CD4-positive, alpha-beta T cell treated with Interferon gamma for 1 hour (primary cell): ENCODE measurements at regions not wholly inside any gene's neighbourhood (a gene's known extent, or its start where the extent isn't known, plus 50 kb on each side); places are given as distances from the start of the nearest gene placed in this dataset.

Experiments used
- DNase-seq: peaks from one replicate; pipeline ENCODE4 v3.0.0-alpha.2; 2020

DNA sequence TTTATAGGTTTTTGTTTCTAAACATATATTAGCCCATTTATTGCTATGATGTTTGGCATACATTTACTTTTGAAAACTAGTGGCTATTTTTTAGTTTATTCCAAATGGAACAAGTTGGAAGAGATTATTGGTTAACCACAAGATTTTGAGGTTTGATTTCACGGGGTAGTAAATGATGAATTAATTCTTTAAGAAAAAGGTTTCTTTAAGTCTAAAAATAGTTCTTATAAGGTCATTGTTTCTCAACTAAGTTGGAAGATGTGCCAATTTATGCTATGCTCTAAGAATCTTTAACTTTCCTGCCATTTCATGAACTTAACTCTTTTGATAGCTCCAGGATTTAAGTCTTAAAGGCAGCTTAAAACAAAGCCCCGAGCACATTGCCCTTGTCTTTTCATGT, 183.8 kb downstream of the LMO4 start:
- no peak for DNase-seq

DNA sequence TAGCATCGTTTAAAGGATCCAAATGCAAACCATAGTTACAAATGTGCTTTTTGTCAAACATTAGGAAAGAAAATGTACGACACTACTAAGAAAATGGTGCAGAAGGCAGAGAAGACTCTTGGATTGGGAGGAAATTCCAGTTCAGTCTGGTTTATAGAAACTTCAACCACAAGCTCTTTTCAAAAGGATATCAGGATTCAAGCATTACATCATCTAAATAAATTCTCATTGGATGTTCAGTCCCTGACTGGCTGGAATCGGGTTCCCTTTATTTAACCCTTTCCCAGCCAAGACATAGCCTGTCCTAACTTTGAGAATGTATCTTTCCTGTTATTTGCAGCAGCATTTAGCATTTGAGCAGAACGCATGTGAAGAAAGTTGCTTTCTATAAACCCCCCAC, 184.6 kb downstream of the LMO4 start:
- DNase-seq: no peak

DNA sequence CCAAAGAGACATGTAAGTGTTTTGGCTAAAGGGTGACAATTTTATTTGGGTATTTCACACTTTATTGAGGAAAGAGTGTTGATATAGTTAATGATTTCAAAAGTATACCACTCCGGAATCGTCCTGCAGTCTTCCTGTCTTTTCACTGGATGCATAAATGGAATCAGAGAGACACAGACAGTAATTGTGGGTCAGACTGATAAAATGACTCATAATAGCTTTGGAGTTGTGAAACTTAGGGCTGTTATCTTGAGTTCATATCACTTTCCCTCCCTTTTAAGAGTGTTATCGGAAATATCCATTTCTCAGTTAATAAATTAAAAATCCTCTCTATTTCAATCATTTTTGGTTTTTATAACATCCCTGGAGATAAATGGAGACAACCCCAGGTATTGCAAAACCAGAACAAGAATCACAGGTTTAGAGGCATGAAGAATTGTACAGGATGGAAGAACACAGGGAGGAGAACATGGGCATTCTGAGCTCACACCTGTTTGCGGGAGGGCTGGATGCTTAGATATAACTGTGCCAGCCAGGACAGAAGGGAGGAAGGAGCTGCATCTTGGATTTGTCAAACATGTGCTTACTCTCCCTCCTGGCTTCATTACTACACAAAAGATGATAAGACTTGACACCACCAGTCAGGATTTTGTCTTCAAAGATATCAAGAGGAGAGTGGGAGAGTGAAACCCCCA, 185.4 kb downstream of the LMO4 start:
- DNase-seq: no peak

DNA sequence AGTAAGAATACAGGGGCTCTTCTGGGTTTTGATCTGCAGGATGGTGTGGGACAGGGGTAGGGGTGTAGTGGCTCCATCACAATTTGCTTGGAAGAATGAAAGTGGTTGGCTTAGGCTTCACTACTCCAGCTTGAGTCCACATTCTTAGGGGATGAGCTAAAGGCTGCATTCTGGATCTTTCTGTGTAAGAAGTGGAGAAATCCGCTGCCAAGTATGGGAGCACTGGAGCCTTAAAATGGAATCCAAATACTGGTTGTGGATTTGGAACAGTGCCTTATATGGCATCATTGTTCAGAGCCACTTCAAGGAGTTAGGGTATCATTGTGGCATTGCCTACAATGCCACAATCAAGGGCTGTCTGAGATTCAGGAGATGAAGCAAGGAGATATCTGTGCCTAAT, 187.1 kb downstream of the LMO4 start:
- no peak for DNase-seq

DNA sequence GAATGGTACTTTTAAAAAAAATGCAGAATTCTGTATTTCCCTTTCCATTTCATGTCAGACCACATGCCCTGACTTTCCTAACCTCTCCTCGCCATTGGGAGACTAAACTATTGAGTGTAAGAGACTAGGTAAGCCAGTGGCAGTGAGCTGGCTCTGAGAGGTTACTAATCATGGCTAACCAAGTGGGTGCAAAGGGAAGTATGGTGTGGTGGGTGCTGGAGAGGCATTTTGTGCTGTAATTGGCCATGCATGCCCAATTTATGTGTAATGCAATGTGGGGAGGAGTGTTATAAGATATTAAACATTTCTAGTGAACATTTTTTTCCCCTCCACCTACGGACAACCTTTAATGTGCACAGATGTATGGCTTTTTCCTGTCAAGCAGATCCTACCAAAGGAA, 190.1 kb downstream of the LMO4 start:
- DNase-seq: no peak

DNA sequence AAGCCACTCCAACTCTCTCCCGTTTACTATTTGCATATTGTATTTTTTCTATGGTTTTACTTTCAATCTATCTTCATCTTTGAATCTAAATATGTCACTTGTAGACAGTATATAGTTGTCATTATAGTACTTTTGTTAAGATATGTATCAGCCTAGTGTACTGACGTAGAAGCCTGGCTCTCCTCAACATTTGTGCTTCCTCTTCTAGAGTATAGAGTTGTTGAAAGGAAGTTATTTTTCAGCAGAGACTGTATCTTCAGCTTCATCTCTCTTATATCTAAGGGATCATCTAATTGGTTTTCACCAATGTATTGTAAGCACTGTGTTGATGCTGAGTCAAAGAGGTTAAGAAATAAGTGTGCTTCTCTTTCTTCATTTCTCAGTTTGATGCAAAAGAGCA, 192.8 kb downstream of the LMO4 start:
- no peak for DNase-seq

DNA sequence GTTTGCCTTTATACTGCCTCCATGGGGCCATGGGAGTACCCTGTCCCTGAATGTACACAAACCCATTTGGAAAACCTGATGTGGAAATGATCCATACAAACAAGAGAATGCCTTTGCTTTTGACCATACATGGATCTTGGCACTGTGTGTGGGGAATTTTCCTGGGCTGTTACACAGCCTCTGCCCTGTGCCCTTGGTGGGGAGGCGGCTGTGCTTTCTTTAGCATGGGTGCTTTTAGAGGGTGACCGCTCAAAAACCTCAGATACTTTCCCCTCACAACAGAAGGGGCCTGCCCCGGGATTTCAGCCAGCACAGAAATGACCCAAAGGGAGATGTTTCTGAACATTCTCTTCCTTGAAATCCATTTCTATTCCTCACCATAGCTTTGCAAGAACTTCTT, 194.8 kb downstream of the LMO4 start:
- DNase-seq: no peak

DNA sequence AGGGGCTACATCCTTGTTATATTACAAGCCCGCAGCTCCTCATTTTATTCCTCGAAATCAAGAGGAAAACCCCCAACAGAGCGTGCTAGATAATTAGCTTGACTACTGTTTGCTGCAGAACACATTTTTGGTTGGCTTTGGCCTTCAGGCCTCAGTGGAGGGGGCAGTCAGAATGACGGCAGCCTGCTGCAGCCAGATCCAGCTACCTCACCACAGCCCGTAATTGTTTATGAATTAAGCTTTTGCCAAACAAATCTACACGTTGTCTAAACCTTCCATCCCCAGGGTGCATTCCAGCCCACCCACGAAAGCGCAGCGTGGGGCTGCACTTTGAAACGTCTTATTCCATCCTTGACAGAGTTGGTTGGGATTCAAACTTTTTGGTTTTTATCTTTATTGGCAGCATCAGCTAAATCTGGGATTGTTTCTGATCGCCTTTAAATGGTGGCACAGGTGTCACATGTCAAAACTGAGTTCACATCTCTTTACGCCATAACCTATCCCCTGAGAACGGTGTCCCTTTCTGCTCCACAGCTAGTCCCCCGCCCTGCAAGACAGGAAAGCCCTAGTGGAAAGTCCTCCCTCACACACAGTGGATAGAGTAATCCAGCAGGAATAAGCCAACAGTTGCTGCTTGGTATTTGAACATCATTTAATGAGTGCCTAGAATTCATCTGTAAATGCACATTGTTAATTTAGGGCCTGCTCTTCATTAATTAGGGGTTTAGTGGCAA, 195.5 kb downstream of the LMO4 start:
- DNase-seq: no peak

DNA sequence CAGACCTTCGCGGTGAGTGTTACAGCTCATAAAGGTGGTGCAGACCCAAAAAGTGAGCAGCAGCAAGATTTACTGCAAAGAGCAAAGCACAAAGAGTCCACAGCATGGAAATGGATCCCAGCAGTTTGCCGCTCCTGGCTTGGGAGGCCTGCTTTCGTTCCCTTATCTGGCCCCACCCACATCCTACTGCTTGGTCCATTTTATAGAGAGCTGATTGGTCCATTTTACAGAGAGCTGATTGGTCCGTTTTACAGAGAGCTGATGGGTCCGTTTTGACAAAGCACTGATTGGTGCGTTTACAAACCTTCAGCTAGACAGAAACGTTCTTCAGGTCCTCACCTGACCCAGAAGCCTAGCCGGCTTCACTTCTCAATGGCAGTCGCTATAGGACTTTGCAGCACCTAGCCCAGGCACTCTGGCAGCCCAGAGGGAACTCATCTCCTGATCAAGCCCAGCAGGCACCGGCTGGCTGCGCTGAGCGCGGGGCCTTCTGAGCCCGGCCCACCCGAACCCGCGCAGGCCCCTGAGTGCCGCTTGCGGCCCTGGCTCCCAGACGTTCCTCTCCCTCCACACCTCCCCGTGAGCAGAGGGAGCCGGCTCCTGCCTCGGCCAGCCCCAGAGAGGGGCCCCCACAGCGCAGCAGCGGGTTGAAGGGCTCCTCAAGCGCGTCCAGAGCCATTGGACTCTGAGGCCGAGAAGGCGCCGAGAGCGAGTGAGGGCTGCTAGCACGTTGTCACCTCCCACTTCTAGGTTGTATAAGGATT, 200.3 kb downstream of the LMO4 start:
- DNase-seq: no peak

DNA sequence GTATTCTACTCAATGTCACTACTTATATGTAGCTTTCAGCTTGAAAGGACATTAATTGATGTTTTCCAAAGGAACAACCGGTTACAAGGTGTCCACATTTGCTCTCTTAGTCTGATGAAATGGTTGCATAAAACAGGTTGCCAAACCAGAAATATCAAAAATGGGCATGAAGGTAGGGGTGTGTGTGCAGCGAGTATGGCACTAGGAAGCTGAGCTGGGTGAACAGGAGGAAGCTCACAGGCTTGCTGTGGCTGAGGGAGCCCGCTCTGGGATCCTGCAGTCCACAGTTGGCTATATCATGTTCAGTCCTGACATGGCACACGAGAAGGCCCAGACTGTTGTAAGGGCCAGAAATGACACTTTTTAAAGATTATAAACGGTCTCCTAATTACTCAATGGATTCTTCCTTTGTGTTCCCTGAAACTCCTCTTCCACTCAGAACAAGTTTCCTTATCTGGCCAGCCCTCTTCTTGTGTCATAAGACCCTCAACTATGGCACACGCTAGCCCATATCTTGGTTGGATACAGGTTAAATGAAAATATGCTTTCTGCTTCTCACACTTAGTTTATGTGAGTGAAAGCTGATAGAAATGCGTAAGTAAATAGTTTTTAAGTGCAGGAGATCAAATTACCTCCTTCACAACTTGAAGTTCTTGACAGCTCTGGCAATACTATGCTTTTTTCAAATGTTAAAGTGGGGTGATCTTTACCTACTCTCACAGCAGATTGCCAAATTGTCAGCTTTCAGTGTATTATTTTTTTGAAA, 201.5 kb downstream of the LMO4 start:
- DNase-seq: no peak

DNA sequence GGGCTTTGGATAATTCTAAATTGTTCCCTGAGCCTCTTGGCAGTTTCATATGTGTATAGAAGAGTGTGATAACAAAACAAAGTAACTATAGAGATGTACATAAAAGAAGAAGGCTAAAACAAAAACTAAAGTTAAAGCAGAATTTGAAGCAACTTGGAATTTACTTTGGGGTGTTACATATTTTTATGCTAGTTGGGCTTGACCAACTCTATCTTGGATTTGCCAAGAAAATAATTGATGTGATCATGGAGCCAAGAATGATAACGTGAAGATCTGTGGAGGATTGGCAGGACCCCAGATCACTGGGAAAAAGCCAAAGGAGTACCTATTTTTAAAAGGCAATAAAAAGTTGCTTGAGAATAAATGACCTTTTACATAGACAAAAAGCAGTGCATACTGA, 206.9 kb downstream of the LMO4 start:
- no peak for DNase-seq

DNA sequence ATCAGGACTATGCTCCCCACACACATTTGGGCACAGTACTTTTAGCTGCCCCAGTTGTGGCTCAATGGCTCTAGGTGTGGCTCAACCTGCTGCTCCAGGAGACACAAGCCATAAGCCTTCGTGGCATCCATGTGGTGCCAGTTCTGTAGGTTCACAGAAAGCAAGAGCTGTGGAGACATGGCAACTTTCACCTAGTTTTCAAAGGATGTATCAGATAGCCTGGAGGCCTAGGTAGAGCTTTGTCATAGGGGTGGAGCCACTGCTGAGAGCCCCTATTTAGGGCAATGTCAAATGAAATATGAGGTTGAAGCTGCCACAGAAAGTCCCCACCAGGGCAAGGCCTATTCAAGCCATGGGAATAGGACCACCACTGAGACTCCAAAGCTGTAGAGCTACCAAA, 210.5 kb downstream of the LMO4 start:
- no peak for DNase-seq

DNA sequence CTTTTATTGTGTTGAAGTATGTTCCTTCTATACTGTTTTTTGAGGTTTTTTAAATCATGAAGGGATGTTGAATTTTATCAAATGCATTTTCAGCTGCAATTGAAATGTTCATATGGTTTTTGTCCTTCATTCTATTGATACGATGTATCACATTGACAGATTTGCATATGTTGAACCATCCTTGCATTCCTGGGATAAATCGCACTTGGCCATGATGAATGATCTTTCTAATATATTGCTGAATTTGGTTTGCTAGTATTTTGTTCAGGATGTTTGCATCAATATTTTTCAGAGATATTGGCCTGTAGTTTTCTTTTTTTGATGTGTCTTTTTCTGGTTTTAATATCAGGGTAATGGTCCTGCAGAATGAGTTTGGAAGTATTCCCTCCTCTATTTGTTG, 214.0 kb downstream of the LMO4 start:
- DNase-seq: no peak

DNA sequence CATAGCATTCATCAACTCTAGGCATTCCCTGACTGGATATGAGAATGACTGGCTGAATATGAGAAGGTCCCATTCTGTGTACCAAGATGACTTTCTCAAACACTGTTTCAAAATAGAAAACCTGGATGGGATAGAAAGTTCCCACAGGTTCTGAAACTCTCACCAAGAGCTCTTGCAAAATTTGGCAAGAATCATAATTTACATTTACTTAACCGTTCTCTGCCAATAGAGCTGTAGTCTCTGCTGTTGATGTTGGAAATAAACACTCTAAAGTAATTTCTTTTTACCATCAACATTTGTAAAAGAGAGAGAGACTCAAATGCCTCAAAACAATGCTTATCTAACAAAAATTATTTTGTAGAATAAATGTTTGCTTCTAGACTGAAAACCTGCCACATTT, 221.1 kb downstream of the LMO4 start:
- no peak for DNase-seq

DNA sequence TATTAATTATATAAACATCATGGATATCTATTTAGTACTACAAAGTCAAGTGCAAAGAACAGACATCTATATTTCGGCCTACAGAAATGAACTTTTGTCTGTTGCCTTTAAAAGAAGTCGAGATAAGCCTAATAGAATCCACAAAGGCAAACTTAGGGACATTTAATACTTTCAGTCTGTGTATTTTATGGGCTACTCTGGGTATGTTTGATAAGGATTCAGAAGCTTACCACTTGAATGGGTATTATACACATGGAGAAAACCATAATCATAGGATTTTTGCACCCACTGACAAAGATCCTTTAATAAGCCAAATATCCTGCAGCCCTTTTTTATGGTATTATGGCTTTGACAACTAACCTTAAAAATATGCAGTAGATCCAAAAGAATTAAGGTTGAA, 224.8 kb downstream of the LMO4 start:
- DNase-seq: no peak

DNA sequence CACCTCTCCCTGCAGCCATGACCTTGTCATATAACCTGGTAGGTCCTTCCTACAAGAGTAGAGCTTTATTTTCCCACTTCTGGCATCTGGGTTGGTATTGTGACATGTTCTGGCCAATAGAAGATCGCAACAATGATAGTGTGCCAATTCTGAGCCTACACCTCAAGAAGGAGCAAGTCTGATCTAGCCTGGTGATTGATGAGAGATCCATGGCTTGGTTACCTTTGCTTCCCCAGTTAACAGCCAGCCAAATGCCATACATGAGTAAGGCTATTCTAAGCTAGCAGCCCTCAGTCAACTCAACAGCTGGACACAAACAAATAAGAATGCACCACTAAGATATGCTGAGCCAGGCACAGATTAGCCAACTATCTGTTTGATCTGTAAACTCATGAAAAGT, 226.7 kb downstream of the LMO4 start:
- DNase-seq: no peak

DNA sequence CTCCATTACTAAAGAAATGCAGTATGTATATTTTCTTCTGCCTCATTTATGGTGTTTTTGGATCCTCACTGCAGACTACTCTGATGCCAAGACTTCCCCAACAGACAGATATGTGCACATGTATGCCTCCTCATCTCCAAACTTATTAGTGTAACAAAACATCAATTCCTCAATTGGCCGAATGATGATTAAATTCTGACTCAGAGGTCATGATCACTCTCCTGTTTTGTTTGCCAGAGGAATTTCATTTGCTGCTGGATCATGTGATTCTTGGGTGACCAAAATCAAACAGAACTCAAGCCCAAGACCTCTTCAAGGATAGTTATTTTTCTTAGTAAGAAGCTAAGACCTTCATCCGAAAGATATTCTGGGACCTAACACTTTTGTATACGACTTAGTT, 227.6 kb downstream of the LMO4 start:
- no peak for DNase-seq

DNA sequence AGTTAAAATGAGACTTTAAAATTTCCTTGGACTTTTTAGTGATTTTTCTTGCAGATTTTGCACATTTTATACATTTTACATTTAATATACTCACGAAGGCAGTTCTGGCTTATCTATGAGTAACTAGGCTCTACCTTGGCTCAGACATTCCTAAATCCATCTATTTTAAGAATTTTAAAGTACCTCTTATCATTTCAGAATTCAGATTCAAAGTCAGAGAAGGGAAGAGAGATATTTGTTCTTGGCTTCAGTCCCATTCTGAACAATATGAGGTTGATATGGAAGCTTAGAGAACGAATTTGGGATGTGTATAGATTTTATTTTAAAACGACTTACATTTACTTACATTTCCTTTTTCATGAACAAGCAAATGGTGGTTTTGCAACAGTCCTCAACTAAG, 230.2 kb downstream of the LMO4 start:
- no peak for DNase-seq

DNA sequence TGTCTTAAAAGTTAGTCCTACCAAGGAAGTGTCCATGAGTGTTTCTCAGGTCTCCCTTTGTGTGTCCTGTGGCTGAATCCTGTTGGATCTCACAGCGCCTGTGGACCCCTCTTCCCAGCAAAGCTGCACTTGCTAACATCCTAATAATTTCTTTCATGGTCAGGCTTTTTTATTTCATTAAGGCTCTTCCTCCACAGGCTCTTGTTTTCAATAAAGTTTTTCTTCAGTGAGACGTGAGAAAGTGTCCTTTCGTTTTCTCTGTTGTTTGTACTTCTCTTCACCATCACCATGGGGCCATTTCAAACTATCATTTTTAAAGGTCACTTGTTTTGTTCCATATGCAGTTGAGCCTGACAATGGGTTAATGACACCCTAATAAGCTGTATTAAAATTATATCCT, 231.5 kb downstream of the LMO4 start:
- no peak for DNase-seq

DNA sequence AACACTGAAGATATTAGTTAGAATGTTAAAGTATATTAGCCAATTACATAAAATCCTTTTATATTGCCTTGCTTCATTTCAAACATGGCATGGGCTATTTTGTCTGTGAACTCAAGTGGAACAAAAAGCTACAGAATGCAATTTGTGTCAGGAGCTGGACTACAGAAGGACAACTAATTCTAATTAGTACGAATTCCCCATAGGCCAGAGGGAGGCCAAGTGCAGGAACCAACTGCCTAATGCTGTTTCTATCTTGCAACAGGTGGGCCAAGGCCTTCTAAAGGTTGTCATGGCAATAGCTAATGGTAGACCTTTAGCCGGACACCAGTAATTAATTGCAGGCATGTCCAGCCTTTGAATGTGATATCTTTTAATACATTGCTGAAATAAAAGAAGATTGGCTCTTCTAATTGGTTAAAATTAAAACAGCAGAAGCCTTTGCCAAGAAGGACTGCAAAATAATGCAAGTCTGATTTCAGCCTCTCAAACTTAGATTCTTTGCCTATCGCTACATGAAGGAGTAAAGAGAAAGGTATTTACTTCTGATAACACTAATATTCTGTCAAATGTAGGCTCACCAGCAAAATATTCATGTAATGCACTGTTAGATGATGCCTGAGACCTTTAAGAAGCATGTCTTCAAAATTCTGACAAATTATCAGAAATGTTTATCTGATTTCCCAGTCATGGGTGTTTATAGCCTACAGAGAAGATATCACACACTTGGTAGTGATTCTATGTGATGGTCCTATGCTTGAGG, 232.1 kb downstream of the LMO4 start:
- DNase-seq: no peak

DNA sequence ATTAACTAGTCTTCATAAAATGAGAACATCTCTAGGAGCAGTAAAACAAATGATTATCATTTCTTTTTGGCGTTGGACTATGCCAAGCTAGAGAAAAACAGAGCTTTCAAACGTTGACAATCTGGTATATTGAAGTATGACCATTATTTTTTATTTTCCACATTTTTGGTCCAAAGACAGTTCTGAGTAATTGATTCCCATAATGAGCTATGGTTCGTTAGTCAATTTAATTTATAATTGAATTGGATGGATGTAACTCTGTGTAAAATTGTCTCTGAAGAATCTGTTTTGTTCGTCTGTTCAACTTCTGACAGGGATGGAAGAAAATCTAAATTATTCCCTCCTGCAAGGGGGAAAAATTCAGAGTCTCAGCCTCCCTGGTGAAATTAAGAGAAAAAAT, 234.5 kb downstream of the LMO4 start:
- DNase-seq: no peak

DNA sequence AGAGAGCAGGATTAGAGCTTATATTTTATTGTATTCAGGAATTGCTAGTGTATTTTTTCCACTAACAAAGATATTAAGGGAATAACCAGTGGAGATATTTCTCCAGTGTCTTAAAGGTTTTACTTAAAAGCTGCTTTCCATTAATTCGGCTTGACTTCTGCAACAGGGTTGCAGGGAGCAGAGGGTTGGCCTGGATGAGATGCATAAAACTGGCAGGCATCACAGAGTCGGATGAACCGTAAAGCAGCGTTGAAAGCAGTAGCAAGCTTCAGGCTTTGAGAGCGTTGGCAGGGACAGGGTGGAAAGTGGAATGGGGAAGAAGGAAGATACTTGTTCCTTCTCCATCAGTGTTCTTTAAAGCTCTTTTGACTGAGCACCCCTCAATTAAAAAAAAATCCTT, 237.2 kb downstream of the LMO4 start:
- DNase-seq: no peak

DNA sequence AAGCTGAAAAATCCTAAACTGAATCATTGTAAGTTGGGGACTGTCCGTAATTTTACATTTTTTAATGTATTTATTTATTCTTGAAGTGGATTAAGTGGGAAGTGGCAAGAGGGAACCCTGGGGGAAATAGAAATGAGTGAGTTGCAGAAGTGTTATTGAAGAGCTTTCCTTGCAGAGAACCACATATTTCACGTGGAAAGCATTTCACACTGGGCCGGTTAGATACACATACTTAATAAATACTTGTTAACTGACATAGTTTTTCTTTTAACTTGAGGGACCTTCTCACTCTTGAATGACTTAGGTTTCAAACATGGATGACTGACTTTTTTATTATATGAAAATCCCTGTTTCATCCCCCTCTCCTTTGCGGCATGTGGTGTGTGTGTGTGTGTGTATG, 239.3 kb downstream of the LMO4 start:
- DNase-seq: no peak
